ENCODE measurements at regions not wholly inside any gene's neighbourhood (a gene's known extent, or its start where the extent isn't known, plus 50 kb on each side); places are given as distances from the start of the nearest gene placed in this dataset.
"Not testable (repeated sequence)": the region's sequence is repeated elsewhere in the genome, so short reads cannot be mapped to it uniquely, and the experiment has no call there.

DNA sequence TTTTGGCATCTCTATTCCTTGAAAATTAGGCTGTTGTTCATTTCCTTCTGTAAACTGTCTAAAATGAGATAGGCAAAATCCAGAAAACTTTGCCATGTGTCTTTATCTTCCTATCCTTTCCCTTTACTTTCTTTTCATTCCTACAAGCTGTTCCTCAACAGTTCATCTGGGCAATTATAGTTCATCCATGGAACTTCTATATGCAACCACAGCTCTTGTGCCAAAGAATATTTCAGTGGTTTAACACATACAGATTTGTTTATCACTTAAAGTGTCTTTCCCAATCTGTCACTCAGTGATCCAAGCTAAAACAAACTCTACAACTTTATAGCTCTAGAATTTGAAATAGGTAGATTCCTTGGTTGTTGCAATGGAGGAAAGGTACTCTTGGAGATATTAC lies 230.3 kb upstream of the EPHA6 start:
- Histone ChIP-seq H3K9me3 (no peaks in the 10 kb centered on the region), H3K4me3 (no peak overlapping the region), H3K4me1 (no peaks in the 10 kb centered on the region), H3K27ac (no peak overlapping the region), H3K27me3 (no peaks in the 10 kb centered on the region), H3K36me3 (no peaks in the 10 kb centered on the region)
- DNase-seq: no peak
- TF ChIP-seq, protein P1, sequence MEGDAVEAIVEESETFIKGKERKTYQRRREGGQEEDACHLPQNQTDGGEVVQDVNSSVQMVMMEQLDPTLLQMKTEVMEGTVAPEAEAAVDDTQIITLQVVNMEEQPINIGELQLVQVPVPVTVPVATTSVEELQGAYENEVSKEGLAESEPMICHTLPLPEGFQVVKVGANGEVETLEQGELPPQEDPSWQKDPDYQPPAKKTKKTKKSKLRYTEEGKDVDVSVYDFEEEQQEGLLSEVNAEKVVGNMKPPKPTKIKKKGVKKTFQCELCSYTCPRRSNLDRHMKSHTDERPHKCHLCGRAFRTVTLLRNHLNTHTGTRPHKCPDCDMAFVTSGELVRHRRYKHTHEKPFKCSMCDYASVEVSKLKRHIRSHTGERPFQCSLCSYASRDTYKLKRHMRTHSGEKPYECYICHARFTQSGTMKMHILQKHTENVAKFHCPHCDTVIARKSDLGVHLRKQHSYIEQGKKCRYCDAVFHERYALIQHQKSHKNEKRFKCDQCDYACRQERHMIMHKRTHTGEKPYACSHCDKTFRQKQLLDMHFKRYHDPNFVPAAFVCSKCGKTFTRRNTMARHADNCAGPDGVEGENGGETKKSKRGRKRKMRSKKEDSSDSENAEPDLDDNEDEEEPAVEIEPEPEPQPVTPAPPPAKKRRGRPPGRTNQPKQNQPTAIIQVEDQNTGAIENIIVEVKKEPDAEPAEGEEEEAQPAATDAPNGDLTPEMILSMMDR (IDR thresholded peaks at IDR 0.05): no peak
- TF ChIP-seq POLR2A (IDR thresholded peaks at IDR 0.05): no peak

- not testable (repeated sequence) for H3K27me3 ChIP-seq, H3K9me3 ChIP-seq, DNase-seq, H3K27ac ChIP-seq, H3K4me3 ChIP-seq, H3K4me1 ChIP-seq, H3K36me3 ChIP-seq
Measured at GRCh38 chr3:96606865-96607264, 207.5 kb upstream of the EPHA6 start.

DNA sequence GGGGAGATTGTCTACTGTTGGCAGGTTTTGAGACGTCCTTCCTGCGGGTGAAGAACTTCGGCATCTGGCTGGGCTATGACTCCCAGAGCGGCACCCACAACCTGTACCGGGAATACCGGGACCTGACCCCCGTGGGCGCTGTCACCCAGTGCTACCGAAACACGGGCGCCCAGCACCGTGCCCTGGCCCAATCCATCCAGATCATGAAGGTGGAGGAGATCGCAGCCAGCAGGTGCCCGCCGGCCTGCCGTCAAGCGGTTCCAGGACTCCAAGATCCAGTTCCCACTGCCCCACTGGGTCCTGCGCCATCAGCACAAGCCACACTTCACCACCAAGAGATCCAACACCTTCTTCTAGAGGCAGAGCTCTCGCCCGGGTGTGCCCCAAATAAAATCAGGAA lies 194.9 kb upstream of the EPHA6 start:
- no peaks in the 10 kb centered on the region for H3K4me1 ChIP-seq
- no peak overlapping the region for H3K4me3 ChIP-seq
- DNase-seq: no peak
- H3K36me3 ChIP-seq: no peaks in the 10 kb centered on the region
- H3K27me3 ChIP-seq: no peaks in the 10 kb centered on the region
- H3K9me3 ChIP-seq: no peaks in the 10 kb centered on the region
- TF ChIP-seq, protein P1 (IDR thresholded peaks at IDR 0.05): no peak
- TF ChIP-seq POLR2A (IDR thresholded peaks at IDR 0.05): no peak
- H3K27ac ChIP-seq: no peak overlapping the region

DNA sequence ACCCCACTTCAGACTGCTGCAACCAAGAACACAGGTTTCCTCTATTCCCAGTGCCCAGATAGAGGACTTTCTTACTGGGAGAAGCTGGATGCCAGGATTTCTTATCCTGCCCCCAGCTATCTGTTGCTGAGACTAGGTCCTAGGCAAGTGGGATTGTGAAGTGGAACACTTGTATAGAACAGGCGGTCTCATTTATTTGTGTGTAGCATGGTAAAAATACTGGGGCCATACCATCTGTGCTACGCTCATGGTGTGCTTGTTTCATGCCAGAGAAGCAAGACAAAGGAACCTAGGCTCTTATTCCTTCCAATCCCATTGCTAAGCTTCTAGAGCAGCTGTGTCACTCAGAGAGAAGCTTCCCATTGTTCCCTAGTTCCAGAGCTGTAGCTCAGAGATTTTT lies 191.5 kb upstream of the EPHA6 start:
- no peaks in the 10 kb centered on the region for H3K36me3 ChIP-seq
- no peak overlapping the region for H3K27ac ChIP-seq
- no peak for DNase-seq
- no peaks in the 10 kb centered on the region for H3K9me3 ChIP-seq
- no peaks in the 10 kb centered on the region for H3K27me3 ChIP-seq
- H3K4me3 ChIP-seq: no peak overlapping the region
- TF ChIP-seq, protein P1 (IDR thresholded peaks at IDR 0.05): no peak
- no peak for TF ChIP-seq POLR2A (IDR thresholded peaks at IDR 0.05)
- H3K4me1 ChIP-seq: no peaks in the 10 kb centered on the region

DNA sequence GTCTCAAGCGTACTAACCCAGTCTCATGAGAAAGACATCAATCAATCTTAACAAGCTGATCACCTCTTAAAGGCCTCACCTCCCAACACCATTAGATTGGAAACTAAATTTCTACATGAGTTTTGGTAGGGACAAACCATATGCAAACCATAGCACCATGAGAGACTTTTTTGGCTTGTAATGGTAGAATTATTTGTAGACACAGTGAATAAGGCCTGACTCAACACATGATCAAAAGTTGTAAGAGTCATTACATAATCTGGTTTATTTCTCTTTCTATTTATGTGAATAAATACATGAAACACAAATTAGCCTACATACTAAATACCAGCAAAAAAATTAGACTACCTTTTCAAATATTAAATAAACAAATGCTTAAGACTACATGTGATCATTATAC lies 183.3 kb upstream of the EPHA6 start:
- H3K9me3 ChIP-seq: no peaks in the 10 kb centered on the region
- TF ChIP-seq, protein P1 (IDR thresholded peaks at IDR 0.05): no peak
- TF ChIP-seq POLR2A (IDR thresholded peaks at IDR 0.05): no peak
- no peak for DNase-seq

DNA sequence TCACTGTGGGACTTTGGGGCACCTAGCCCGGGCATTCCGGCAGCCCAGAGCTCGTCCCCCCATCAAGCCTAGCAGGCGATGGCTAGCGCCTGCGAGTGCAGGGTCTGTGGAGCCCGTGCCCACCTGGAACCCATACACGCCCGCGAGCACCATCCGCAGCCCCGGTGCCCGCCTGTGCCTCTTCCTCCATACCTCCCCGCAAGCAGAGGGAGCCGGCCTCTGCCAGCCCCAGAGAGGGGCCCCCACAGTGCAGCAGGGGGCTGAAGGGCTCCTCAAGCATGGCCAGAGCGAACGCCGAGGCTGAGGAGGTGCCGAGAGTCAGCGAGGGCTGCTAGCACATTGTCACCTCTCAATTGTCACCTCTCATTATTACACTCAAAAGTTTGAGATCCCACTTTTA lies 167.8 kb upstream of the EPHA6 start:
- Histone ChIP-seq H3K27ac (no peak overlapping the region), H3K4me1 (no peaks in the 10 kb centered on the region), H3K4me3 (no peak overlapping the region), H3K9me3 (no peaks in the 10 kb centered on the region), H3K27me3 (no peaks in the 10 kb centered on the region), H3K36me3 (no peaks in the 10 kb centered on the region)
- TF ChIP-seq, protein P1 (IDR thresholded peaks at IDR 0.05): no peak
- TF ChIP-seq POLR2A (IDR thresholded peaks at IDR 0.05): no peak
- no peak for DNase-seq

More for the DNA sequence above, 183.3 kb upstream of the EPHA6 start:
- Histone ChIP-seq H3K27me3 (no peaks in the 10 kb centered on the region), H3K27ac (no peak overlapping the region), H3K4me1 (no peaks in the 10 kb centered on the region), H3K4me3 (no peak overlapping the region), H3K36me3 (no peaks in the 10 kb centered on the region)

Data from Peyer's patch (tissue), 4 donors.